Mucosa of gallbladder (tissue), 1 donor: ENCODE measurements at regions not wholly inside any gene's neighbourhood (a gene's known extent, or its start where the extent isn't known, plus 50 kb on each side); places are given as distances from the start of the nearest gene placed in this dataset.
"Not testable (repeated sequence)": the region's sequence is repeated elsewhere in the genome, so short reads cannot be mapped to it uniquely, and the experiment has no call there.

Experiments
- DNase-seq: peaks from one replicate; pipeline ENCODE4 v3.0.0-alpha.2; 2020; ENCODE audit warnings: low spot score
- donor health status: DM: no; HTN: no; CAD: no.

- not testable (repeated sequence) for DNase-seq
Measured at GRCh38 chr1:245061808-245062207, 93.0 kb upstream of the KIF26B start.

- DNase-seq = no peak
Measured at GRCh38 chr1:245060684-245061374, 94.0 kb upstream of the KIF26B start.

- DNase-seq = no peak
Measured at GRCh38 chr1:245059806-245060424, 94.9 kb upstream of the KIF26B start.

GRCh38 chr1:245058882-245059281, 95.9 kb upstream of the KIF26B start:
- DNase-seq = no peak

GRCh38 chr1:245058436-245058835, 96.3 kb upstream of the KIF26B start:
- no peak for DNase-seq

- DNase-seq = no peak
Measured at GRCh38 chr1:245056913-245057312, 97.9 kb upstream of the KIF26B start.

DNA sequence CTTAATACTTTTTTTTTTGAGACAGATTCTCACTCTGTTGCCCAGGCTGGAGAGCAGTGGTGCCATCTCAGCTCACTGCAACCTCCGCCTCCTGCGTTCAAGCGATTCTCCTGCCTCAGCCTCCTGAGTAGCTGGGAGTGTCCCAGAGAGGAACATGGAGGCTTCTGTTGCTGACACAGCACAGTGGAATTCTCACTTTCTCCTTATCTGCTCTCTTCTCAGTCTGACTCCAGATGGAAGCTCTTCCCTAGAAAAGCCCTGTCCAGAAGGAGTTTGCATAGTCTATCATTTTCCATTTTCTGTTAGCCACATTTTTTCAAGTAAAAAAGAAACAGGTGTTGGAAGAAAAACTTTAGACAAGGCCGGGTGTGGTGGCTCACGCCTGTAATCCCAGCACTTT, 98.5 kb upstream of the KIF26B start:
- not testable (repeated sequence) for DNase-seq

DNA sequence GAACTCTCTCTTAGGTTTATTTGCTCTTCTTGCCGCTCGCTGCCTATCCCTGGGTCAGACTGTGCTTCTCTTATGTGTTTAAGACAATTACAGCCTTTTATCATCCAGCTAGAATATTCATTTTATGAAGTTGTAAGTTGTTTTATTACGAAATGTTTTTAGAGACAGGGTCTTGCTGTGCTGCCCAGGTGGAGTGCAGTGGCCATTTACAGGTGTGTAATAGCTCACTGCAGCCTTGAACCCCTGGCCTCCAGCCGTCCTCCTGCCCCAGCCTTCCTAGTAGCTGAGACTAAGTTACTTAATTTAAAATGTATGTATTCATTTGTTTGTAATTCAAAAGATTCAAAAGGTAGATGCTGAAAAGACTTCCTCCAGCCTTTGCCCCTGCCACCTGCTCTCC, 99.0 kb upstream of the KIF26B start:
- no peak for DNase-seq

GRCh38 chr1:245054507-245055270, 100.1 kb upstream of the KIF26B start:
- DNase-seq = no peak

DNA sequence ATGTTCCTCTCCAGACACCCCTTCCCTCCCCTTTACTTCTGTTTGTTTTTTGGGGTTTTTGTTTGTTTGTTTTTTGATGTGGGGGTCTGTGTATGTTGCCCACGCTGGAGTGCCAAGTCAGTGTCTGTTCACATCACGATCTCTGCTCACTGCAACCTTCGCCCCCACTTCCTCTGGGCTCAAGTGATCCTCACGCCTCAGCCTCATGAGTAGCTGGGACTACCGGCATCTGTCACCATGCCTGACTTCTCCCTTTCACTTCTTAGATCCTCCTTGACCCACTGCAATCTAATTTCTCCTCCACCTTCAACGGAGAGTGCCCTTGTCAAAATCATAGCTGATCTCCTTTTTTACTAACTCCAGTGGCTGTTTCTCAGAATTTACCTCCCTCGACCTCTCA, 100.7 kb upstream of the KIF26B start:
- DNase-seq = no peak

GRCh38 chr1:245052258-245052657, 102.5 kb upstream of the KIF26B start:
- DNase-seq = no peak

DNA sequence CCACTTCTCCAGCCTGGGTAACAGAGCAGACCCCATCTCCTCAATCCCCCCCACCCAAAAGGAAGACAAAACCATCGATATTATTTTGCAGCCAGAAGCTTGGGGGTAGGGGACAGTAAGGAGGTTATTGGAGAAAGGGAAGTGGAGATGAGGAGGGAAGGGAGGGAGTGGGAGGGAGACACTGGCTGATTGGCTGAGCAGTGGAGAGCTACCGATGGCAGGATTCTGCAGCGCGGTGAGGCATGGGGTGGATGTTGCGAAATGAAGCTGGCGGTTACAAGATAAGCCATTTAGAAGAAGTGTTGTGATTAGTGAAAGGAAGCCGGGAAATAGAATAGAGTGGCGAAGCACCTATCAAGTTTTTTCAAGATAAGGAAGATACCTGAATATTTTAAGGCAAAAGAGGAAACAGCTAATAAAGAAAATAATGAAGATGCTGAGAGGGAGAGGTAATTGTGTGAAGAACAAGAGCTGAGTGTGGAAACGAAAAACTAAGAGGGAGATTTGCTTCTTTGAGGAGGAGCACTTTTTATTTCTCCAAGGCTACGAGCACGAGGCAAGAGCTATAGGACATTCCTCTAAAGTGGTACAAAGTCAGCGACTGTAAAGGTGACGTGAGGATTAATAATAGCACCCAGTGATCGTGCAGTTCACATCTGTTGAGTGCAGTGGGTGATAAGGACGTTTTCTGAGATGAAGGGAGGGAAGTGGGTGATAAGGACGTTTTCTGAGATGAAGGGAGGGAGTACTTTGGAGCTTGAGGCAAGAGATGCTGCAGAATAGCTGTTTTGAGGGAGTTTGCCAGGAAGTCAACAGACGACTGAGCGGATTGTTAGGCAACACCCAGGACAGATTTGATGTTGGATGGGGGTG, 103.2 kb upstream of the KIF26B start:
- DNase-seq = peak; percentile 37

- DNase-seq = no peak
Measured at GRCh38 chr1:245046769-245047168, 108.0 kb upstream of the KIF26B start.

DNA sequence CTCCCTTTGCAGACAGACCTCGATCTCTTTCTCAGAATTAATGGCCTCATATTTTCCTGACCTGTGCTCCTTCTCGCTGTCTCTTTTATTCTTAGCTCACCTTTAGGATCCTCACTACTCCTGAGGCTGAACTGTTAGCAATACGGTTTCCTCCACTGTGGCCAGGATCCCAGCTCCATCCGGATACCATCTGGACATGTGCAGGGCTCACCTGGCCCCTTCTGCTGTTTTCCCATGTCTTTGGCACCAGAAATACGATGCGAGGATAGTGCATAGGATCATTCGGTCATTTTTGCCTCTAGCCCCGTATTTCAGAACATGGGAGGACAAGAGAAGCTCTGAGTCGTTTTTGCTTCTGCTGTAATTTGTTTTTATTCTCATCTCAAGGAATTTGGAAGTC, 108.5 kb upstream of the KIF26B start:
- DNase-seq = no peak

- peak; percentile 44 for DNase-seq
Measured at GRCh38 chr1:245045087-245045881, 109.5 kb upstream of the KIF26B start.

- DNase-seq = no peak
Measured at GRCh38 chr1:245043611-245043940, 111.2 kb upstream of the KIF26B start.

DNA sequence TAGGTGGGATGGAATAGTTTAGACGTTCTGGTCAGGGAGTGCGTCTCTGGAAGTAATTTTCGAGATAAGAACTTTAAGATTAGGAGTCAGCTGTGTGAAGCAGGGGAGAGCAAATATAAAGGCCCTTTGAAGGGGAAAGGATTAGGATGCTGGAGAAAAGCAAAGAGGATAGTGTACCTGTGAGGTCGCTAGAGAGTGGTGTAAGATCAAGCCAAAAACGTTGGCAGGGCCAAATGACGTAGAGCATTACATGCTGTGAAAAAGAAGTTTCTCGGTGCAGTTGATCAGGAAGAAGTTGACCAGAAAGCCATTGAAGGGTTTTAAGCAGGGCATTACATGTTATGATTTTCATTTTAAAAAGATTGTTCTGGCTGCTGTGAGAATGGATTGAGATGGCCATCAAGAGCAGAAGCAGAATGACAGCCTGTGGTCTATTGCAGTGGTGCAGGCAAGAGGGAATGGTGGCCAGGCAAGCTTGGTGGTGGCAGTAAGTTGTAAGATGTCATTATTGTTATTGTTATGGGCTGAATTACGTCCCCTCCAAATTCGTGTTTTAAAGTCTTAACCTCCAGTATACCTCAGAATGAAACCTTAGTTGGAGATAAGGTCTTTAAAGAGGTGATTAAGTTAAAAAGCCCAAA, 113.6 kb upstream of the KIF26B start:
- DNase-seq = no peak

DNA sequence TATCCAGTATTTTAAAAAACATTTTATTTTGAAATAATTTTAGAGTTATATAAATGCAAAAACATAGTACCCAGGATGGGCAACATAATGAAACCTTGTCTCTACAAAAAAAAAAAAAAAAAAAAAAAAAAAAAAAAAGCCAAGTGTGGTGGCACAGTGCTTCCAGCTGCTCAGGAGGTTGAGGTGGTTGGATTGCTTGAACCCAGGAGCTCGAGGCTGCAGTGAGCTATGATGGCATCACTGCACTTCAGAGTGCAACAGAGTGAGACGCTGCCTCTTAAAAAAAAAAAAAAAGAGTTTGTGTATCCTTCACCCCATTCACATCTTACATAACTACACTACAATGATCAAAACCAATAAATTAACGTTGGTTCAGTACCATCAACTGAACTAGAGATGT, 115.6 kb upstream of the KIF26B start:
- no peak for DNase-seq

DNA sequence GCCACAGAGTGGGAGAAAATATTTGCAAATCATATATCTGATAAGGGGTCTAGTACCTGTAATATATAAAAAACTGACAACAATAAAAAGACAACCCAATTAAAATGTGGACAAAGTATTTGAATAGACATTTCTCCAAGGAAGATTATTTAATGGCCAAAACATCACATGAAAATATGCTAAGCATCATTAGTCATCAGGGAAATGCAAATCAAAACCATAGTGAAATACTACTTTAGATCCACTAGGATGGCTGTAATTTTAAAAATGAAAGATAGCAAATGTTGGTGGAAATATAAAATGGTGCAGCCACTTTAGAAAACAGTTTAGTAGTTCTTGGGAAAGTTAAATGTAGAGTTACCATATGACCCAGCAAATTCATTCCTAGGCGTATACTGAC, 118.7 kb upstream of the KIF26B start:
- DNase-seq = no peak

- no peak for DNase-seq
Measured at GRCh38 chr1:245031041-245031440, 123.7 kb upstream of the KIF26B start.

GRCh38 chr1:245026247-245026646, 128.5 kb upstream of the KIF26B start:
- no peak for DNase-seq
